HL-60 (cell line): ENCODE measurements at regions not wholly inside any gene's neighbourhood (a gene's known extent, or its start where the extent isn't known, plus 50 kb on each side); places are given as distances from the start of the nearest gene placed in this dataset.

ENCODE experiments used
- CTCF ChIP-seq: IDR thresholded peaks from one replicate; pipeline ENCODE4 v1.5.1; 2011; ENCODE audit warnings: low read length, control low read depth, inconsistent platforms; ENCODE audit not compliant: insufficient read depth
- GABPA ChIP-seq: IDR thresholded peaks from 2 replicates; pipeline ENCODE4 v1.6.1; 2012; ENCODE audit warnings: low read depth
- POLR2AphosphoS5 ChIP-seq: IDR thresholded peaks from 2 replicates; pipeline ENCODE4 v1.6.1; 2012; ENCODE audit warnings: low read depth
- REST ChIP-seq: IDR thresholded peaks from 2 replicates; pipeline ENCODE4 v1.6.1; 2012; ENCODE audit warnings: low read depth; ENCODE audit not compliant: insufficient replicate concordance
- SPI1 ChIP-seq: IDR thresholded peaks from 2 replicates; pipeline ENCODE4 v1.6.1; 2012; ENCODE audit warnings: low read depth, mild to moderate bottlenecking, borderline replicate concordance

- TF ChIP-seq REST = no peak
- no peak for TF ChIP-seq CTCF
- no peak for TF ChIP-seq POLR2AphosphoS5
- TF ChIP-seq GABPA = no peak
- no peak for TF ChIP-seq SPI1
Measured at GRCh38 chr11:56799691-56800210, 51.3 kb upstream of the OR9G4 start.
